Activated CD4-positive, alpha-beta T cell treated with anti-CD3 and anti-CD28 coated beads for 36 hours (primary cell): ENCODE measurements at regions not wholly inside any gene's neighbourhood (a gene's known extent, or its start where the extent isn't known, plus 50 kb on each side); places are given as distances from the start of the nearest gene placed in this dataset.
"Not testable (repeated sequence)": the region's sequence is repeated elsewhere in the genome, so short reads cannot be mapped to it uniquely, and the experiment has no call there.

Experiments
- ATAC-seq: fragments of 200-7000 bp; cut with Tn5 transposase; one replicate; pipeline ENCODE4 v1.10.0; 2021; ENCODE audit warnings: mild to moderate bottlenecking, moderate library complexity
- CTCF ChIA-PET: fragments of 350-600 bp; sonication (Branson Sonifier 250); formaldehyde crosslinking; loops from one replicate; lab custom pipeline; 2021; ENCODE audit warnings: antibody characterized with exemption; lab: Charles Lee
- POLR2A ChIA-PET: fragments of 350-600 bp; sonication (Branson Sonifier 250); formaldehyde crosslinking; loops from one replicate; lab custom pipeline; 2021; ENCODE audit warnings: antibody characterized with exemption, inconsistent platforms; lab: Charles Lee
- DNase-seq: peaks from one replicate; pipeline ENCODE4 v3.0.0-alpha.2; 2020
- H3K27ac Mint-ChIP-seq: one replicate; pipeline ENCODE4 v1.8.0; 2021; ENCODE audit warnings: mixed read lengths
- H3K27me3 Mint-ChIP-seq: one replicate; pipeline ENCODE4 v1.8.0; 2021; ENCODE audit warnings: mixed read lengths
- H3K36me3 Mint-ChIP-seq: one replicate; pipeline ENCODE4 v1.8.0; 2021; ENCODE audit warnings: low read depth, mixed read lengths
- H3K4me1 Mint-ChIP-seq: one replicate; pipeline ENCODE4 v1.8.0; 2021; ENCODE audit warnings: mixed read lengths
- H3K4me3 Mint-ChIP-seq: one replicate; pipeline ENCODE4 v1.8.0; 2021; ENCODE audit warnings: mild to moderate bottlenecking, moderate library complexity, mixed read lengths
- H3K9me3 Mint-ChIP-seq: one replicate; pipeline ENCODE4 v1.8.0; 2021; ENCODE audit warnings: low read depth, mixed read lengths
- intact Hi-C, 2 experiments: fragments of 100-400 bp; cut with DNase I in 1 of 2; cut with micrococcal nuclease in 1 of 2; formaldehyde crosslinking; loops; one replicate each; pipeline versions ENCODE4 v1.14.2 to v1.15.1; 2022 to 2024; cut with DNase I, micrococcal nuclease

- H3K27ac Mint-ChIP-seq = no peak overlapping the region
- intact Hi-C loops = loop anchor here in 1 of 2 experiments (10.0 kb wide), 1 partner anchor 59 kb away; no protein-coding TSS in a partner anchor
- H3K4me3 Mint-ChIP-seq = no peak overlapping the region
- H3K27me3 Mint-ChIP-seq = no peaks in the 10 kb centered on the region
- no peak for DNase-seq
- no peaks in the 10 kb centered on the region for H3K4me1 Mint-ChIP-seq
- no peaks in the 10 kb centered on the region for H3K36me3 Mint-ChIP-seq
- CTCF ChIA-PET = no interaction called here
- no peak for ATAC-seq
- H3K9me3 Mint-ChIP-seq = no peaks in the 10 kb centered on the region
- POLR2A ChIA-PET = no interaction called here
Observed at GRCh38 chr1:105005594-105006195, 1256.0 kb downstream of the AMY1C start.

GRCh38 chr1:105017587-105017986, 1267.9 kb downstream of the AMY1C start:
- Mint-ChIP-seq H3K27me3 (no peaks in the 10 kb centered on the region), H3K27ac (no peak overlapping the region), H3K4me3 (no peak overlapping the region), H3K4me1 (no peaks in the 10 kb centered on the region), H3K36me3 (no peaks in the 10 kb centered on the region), H3K9me3 (peaks cover 12% of the 10 kb centered on the region)
- intact Hi-C loops = no loop called here
- CTCF ChIA-PET = no interaction called here
- no peak for DNase-seq
- ATAC-seq = no peak
- POLR2A ChIA-PET = no interaction called here

GRCh38 chr1:105023719-105024118, 1274.0 kb downstream of the AMY1C start:
- intact Hi-C loops = no loop called here
- ChIA-PET POLR2A (no interaction called here), CTCF (no interaction called here)
- ATAC-seq (no peak), DNase-seq (no peak)
- no peaks in the 10 kb centered on the region for H3K4me1 Mint-ChIP-seq
- H3K36me3 Mint-ChIP-seq = no peaks in the 10 kb centered on the region
- no peak overlapping the region for H3K27ac Mint-ChIP-seq
- peaks cover 15% of the 10 kb centered on the region for H3K9me3 Mint-ChIP-seq
- no peak overlapping the region for H3K4me3 Mint-ChIP-seq
- H3K27me3 Mint-ChIP-seq = no peaks in the 10 kb centered on the region

GRCh38 chr1:105027838-105028471, 1278.3 kb downstream of the AMY1C start:
- no peaks in the 10 kb centered on the region for H3K4me1 Mint-ChIP-seq
- POLR2A ChIA-PET = no interaction called here

GRCh38 chr1:105072446-105072845, 1322.7 kb downstream of the AMY1C start:
- no peaks in the 10 kb centered on the region for H3K4me1 Mint-ChIP-seq
- H3K4me3 Mint-ChIP-seq = no peak overlapping the region
- intact Hi-C loops = no loop called here
- ATAC-seq = no peak
- ChIA-PET CTCF (no interaction called here), POLR2A (no interaction called here)
- no peak overlapping the region for H3K27ac Mint-ChIP-seq
- DNase-seq = no peak
- H3K36me3 Mint-ChIP-seq = no peaks in the 10 kb centered on the region
- no peaks in the 10 kb centered on the region for H3K27me3 Mint-ChIP-seq
- H3K9me3 Mint-ChIP-seq = peaks cover 19% of the 10 kb centered on the region

More at GRCh38 chr1:105027838-105028471, 1278.3 kb downstream of the AMY1C start:
- no peak overlapping the region for H3K4me3 Mint-ChIP-seq
- H3K36me3 Mint-ChIP-seq = no peaks in the 10 kb centered on the region
- CTCF ChIA-PET = no interaction called here
- no peak for DNase-seq
- H3K27me3 Mint-ChIP-seq = no peaks in the 10 kb centered on the region
- H3K27ac Mint-ChIP-seq = no peak overlapping the region
- no peak for ATAC-seq
- H3K9me3 Mint-ChIP-seq = peaks cover 14% of the 10 kb centered on the region
- intact Hi-C loops = no loop called here

- intact Hi-C loops = no loop called here
- H3K27ac Mint-ChIP-seq = no peak overlapping the region
- H3K36me3 Mint-ChIP-seq = no peaks in the 10 kb centered on the region
- H3K4me1 Mint-ChIP-seq = no peaks in the 10 kb centered on the region
- ATAC-seq = no peak
- DNase-seq = no peak
- H3K4me3 Mint-ChIP-seq = no peak overlapping the region
- POLR2A ChIA-PET = no interaction called here
- H3K9me3 Mint-ChIP-seq = peaks cover 15% of the 10 kb centered on the region
- H3K27me3 Mint-ChIP-seq = no peaks in the 10 kb centered on the region
- CTCF ChIA-PET = no interaction called here
Observed at GRCh38 chr1:105072850-105073249, 1323.2 kb downstream of the AMY1C start.

GRCh38 chr1:105073660-105074059, 1324.0 kb downstream of the AMY1C start:
- ChIA-PET POLR2A (no interaction called here), CTCF (no interaction called here)
- DNase-seq (no peak), ATAC-seq (no peak)
- H3K9me3 Mint-ChIP-seq = peaks cover 15% of the 10 kb centered on the region
- H3K36me3 Mint-ChIP-seq = no peaks in the 10 kb centered on the region
- H3K4me1 Mint-ChIP-seq = no peaks in the 10 kb centered on the region
- H3K27me3 Mint-ChIP-seq = no peaks in the 10 kb centered on the region
- no peak overlapping the region for H3K4me3 Mint-ChIP-seq
- H3K27ac Mint-ChIP-seq = no peak overlapping the region
- intact Hi-C loops = no loop called here

GRCh38 chr1:105083611-105084010, 1333.9 kb downstream of the AMY1C start:
- CTCF ChIA-PET = no interaction called here
- Mint-ChIP-seq H3K27ac (no peak overlapping the region), H3K27me3 (no peaks in the 10 kb centered on the region), H3K4me3 (no peak overlapping the region), H3K9me3 (peaks cover 5% of the 10 kb centered on the region), H3K36me3 (no peaks in the 10 kb centered on the region), H3K4me1 (no peaks in the 10 kb centered on the region)
- intact Hi-C loops = no loop called here
- DNase-seq (no peak), ATAC-seq (no peak)
- POLR2A ChIA-PET = no interaction called here

- H3K9me3 Mint-ChIP-seq = peaks cover 9% of the 10 kb centered on the region
- POLR2A ChIA-PET = no interaction called here
- DNase-seq = no peak
- CTCF ChIA-PET = no interaction called here
- intact Hi-C loops = no loop called here
- ATAC-seq = no peak
- H3K27ac Mint-ChIP-seq = no peak overlapping the region
- H3K27me3 Mint-ChIP-seq = no peaks in the 10 kb centered on the region
- H3K4me3 Mint-ChIP-seq = no peak overlapping the region
- no peaks in the 10 kb centered on the region for H3K36me3 Mint-ChIP-seq
- no peaks in the 10 kb centered on the region for H3K4me1 Mint-ChIP-seq
Observed at GRCh38 chr1:105087506-105087905, 1337.8 kb downstream of the AMY1C start.

GRCh38 chr1:105088166-105088565, 1338.5 kb downstream of the AMY1C start:
- H3K27ac Mint-ChIP-seq = no peak overlapping the region
- H3K4me1 Mint-ChIP-seq = no peaks in the 10 kb centered on the region
- ChIA-PET CTCF (no interaction called here), POLR2A (no interaction called here)
- DNase-seq (no peak), ATAC-seq (no peak)
- no peak overlapping the region for H3K4me3 Mint-ChIP-seq
- peaks cover 14% of the 10 kb centered on the region for H3K9me3 Mint-ChIP-seq
- H3K27me3 Mint-ChIP-seq = no peaks in the 10 kb centered on the region
- no peaks in the 10 kb centered on the region for H3K36me3 Mint-ChIP-seq
- intact Hi-C loops = no loop called here

- H3K27ac Mint-ChIP-seq, H3K4me1 Mint-ChIP-seq, H3K4me3 Mint-ChIP-seq, H3K27me3 Mint-ChIP-seq, POLR2A ChIA-PET, H3K36me3 Mint-ChIP-seq, ATAC-seq, DNase-seq, CTCF ChIA-PET, intact Hi-C loops: not testable (repeated sequence)
- peaks cover 14% of the 10 kb centered on the region for H3K9me3 Mint-ChIP-seq
Observed at GRCh38 chr1:105093893-105094292, 1344.2 kb downstream of the AMY1C start.

GRCh38 chr1:105100102-105100501, 1350.4 kb downstream of the AMY1C start:
- Mint-ChIP-seq H3K27ac (no peak overlapping the region), H3K36me3 (no peaks in the 10 kb centered on the region), H3K4me1 (no peaks in the 10 kb centered on the region), H3K4me3 (no peak overlapping the region), H3K27me3 (no peaks in the 10 kb centered on the region), H3K9me3 (no peaks in the 10 kb centered on the region)
- CTCF ChIA-PET = no interaction called here
- POLR2A ChIA-PET = no interaction called here
- ATAC-seq (no peak), DNase-seq (no peak)
- intact Hi-C loops = no loop called here
